Astrocyte (in vitro differentiated cells and primary cell): ENCODE measurements at regions not wholly inside any gene's neighbourhood (a gene's known extent, or its start where the extent isn't known, plus 50 kb on each side); places are given as distances from the start of the nearest gene placed in this dataset.
A peak's percentile ranks its signal among the peaks of the same experiment; 100 is the strongest.

Experiments used
- DNase-seq: peaks from one replicate; pipeline ENCODE4 v3.0.0-alpha.2; 2010; ENCODE audit warnings: low read depth
- FAIRE-seq: peaks from 2 replicates; lab custom pipeline; 2011; peaks lifted over from hg19 to GRCh38; lab: Jason Lieb, UNC
- H2AFZ ChIP-seq: 2 replicates; pipeline ENCODE4 v1.6.0; 2012; ENCODE audit warnings: low read depth, low read length, inconsistent platforms
- H3K27ac ChIP-seq: 2 replicates; pipeline ENCODE4 v1.5.1; 2011; ENCODE audit warnings: low read depth, low read length, inconsistent platforms
- H3K27me3 ChIP-seq: 2 replicates; pipeline ENCODE4 v1.6.0; 2011; ENCODE audit warnings: low read length, inconsistent platforms; ENCODE audit not compliant: insufficient read depth
- H3K36me3 ChIP-seq: 2 replicates; pipeline ENCODE4 v1.5.1; 2011; ENCODE audit warnings: low read length, inconsistent platforms; ENCODE audit not compliant: insufficient read depth
- H3K4me1 ChIP-seq: 2 replicates; pipeline ENCODE4 v1.5.1; 2011; ENCODE audit warnings: low read length, inconsistent platforms; ENCODE audit not compliant: insufficient read depth
- H3K4me2 ChIP-seq: 2 replicates; pipeline ENCODE4 v1.6.0; 2012; ENCODE audit warnings: low read length, inconsistent platforms
- H3K4me3 ChIP-seq: 2 replicates; pipeline ENCODE4 v1.5.1; 2011; ENCODE audit warnings: low read depth, mild to moderate bottlenecking, low read length, inconsistent platforms; ENCODE audit not compliant: insufficient read depth
- H3K79me2 ChIP-seq: 2 replicates; pipeline ENCODE4 v1.6.0; 2012; ENCODE audit warnings: mild to moderate bottlenecking, low read length, inconsistent platforms; ENCODE audit not compliant: insufficient read depth
- H3K9ac ChIP-seq: 2 replicates; pipeline ENCODE4 v1.6.0; 2012; ENCODE audit warnings: mild to moderate bottlenecking, low read length, inconsistent platforms
- H3K9me3 ChIP-seq: 2 replicates; pipeline ENCODE4 v1.5.1; 2012; ENCODE audit warnings: low read depth, mild to moderate bottlenecking, low read length, inconsistent platforms; ENCODE audit not compliant: insufficient read depth
- H4K20me1 ChIP-seq: 2 replicates; pipeline ENCODE4 v1.6.0; 2012; ENCODE audit warnings: low read length, inconsistent platforms; ENCODE audit not compliant: insufficient read depth
- H3K27ac Mint-ChIP-seq: one replicate; pipeline ENCODE4 v1.8.0; 2021; ENCODE audit warnings: mild to moderate bottlenecking, mixed read lengths; ENCODE audit not compliant: unreplicated experiment
- H3K27me3 Mint-ChIP-seq: one replicate; pipeline ENCODE4 v1.8.0; 2021; ENCODE audit warnings: low read depth, mixed read lengths; ENCODE audit not compliant: unreplicated experiment
- H3K36me3 Mint-ChIP-seq: one replicate; pipeline ENCODE4 v1.8.0; 2021; ENCODE audit warnings: low read depth, mixed read lengths; ENCODE audit not compliant: unreplicated experiment
- H3K4me1 Mint-ChIP-seq: one replicate; pipeline ENCODE4 v1.8.0; 2021; ENCODE audit warnings: low read depth, mixed read lengths; ENCODE audit not compliant: unreplicated experiment
- H3K4me3 Mint-ChIP-seq: one replicate; pipeline ENCODE4 v1.8.0; 2021; ENCODE audit warnings: mild to moderate bottlenecking, moderate library complexity, mixed read lengths; ENCODE audit not compliant: unreplicated experiment
- H3K9me3 Mint-ChIP-seq: one replicate; pipeline ENCODE4 v1.8.0; 2021; ENCODE audit warnings: mild to moderate bottlenecking, mixed read lengths; ENCODE audit not compliant: unreplicated experiment
- EZH2 ChIP-seq: IDR thresholded peaks from 2 replicates; pipeline ENCODE4 v1.6.1; 2012; ENCODE audit warnings: mild to moderate bottlenecking, low read length, inconsistent platforms; ENCODE audit not compliant: insufficient read depth
- TF ChIP-seq, protein P1 (sequence below): IDR thresholded peaks from 2 replicates; pipeline ENCODE4 v1.5.1; 2011; ENCODE audit warnings: low read depth, mild to moderate bottlenecking, inconsistent platforms, low read length, moderate library complexity; ENCODE audit not compliant: insufficient read depth

DNA sequence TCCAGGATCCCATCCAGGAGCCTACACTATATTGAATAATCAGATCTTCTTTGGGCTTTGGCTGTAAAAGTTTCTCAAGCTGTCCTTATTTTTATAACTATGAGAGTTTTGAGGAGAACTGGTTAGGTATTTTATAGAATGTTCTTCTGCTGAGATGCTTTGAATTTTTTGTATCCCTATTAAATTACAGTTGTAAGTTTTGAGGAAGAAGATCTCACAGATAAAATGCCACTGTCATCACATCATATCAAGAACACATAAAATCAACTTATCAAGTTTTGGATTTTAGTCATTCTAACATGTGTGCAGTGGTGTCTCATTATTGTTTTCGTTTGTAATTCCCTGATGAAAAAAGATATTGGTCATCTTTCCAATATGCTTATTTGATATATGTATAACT is 260.2 kb upstream of the COL3A1 start:
- FAIRE-seq (peak; percentile 32), DNase-seq (no peak)
- H3K27ac Mint-ChIP-seq, result no peak overlapping the region
- Histone ChIP-seq H2AFZ (no peak overlapping the region), H3K27me3 (no peaks in the 10 kb centered on the region), H3K79me2 (no peaks in the 10 kb centered on the region), H3K9ac (no peak overlapping the region), H3K36me3 (no peaks in the 10 kb centered on the region), H4K20me1 (no peaks in the 10 kb centered on the region), H3K4me3 (no peak overlapping the region), H3K4me1 (no peaks in the 10 kb centered on the region), H3K4me2 (no peak overlapping the region), H3K27ac (no peak overlapping the region), H3K9me3 (no peaks in the 10 kb centered on the region)
- H3K36me3 Mint-ChIP-seq, result no peaks in the 10 kb centered on the region
- H3K9me3 Mint-ChIP-seq, result peaks cover 8% of the 10 kb centered on the region
- no peak overlapping the region for H3K4me3 Mint-ChIP-seq
- H3K27me3 Mint-ChIP-seq, result no peaks in the 10 kb centered on the region
- no peaks in the 10 kb centered on the region for H3K4me1 Mint-ChIP-seq
- TF ChIP-seq EZH2, result no peak
- TF ChIP-seq, protein P1, sequence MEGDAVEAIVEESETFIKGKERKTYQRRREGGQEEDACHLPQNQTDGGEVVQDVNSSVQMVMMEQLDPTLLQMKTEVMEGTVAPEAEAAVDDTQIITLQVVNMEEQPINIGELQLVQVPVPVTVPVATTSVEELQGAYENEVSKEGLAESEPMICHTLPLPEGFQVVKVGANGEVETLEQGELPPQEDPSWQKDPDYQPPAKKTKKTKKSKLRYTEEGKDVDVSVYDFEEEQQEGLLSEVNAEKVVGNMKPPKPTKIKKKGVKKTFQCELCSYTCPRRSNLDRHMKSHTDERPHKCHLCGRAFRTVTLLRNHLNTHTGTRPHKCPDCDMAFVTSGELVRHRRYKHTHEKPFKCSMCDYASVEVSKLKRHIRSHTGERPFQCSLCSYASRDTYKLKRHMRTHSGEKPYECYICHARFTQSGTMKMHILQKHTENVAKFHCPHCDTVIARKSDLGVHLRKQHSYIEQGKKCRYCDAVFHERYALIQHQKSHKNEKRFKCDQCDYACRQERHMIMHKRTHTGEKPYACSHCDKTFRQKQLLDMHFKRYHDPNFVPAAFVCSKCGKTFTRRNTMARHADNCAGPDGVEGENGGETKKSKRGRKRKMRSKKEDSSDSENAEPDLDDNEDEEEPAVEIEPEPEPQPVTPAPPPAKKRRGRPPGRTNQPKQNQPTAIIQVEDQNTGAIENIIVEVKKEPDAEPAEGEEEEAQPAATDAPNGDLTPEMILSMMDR, result no peak

DNA sequence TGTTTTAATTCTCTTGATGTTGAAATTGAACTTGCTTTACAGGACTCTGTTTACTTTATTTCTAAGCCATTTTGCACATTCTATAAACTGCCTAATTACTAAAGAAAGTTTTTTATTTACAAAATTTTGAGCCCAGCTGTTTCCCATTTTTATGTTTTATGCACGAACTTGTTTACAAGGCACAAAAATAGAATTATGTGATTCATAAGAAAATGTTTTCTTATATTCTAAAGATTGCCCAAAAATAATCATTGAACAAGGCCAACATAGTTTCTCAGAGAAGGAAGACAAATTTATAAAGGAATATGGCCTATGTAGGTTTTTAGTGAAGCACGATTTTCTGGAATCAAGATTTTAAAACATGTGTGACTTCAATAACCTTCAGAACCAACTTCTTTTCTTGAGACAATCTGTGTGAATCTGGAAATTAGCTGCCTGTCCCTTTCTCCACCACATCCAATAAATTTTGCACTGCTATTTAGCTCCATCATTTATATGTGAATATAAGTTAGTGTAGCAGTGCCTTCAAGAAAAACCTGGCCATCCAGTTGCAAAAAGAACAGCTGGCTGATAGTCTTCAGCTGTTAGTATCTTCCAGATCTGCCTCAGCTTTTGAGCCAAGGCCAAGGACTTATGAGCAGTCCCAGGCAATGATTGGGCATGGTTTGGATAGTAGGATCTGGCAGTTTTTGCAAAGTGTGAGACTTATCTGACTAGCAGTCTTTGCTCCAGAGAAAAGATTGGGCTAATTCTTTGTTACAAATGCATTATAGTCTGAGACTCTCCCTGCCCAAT is 253.2 kb upstream of the COL3A1 start:
- TF ChIP-seq, protein P1, result no peak
- no peak for TF ChIP-seq EZH2
- Histone ChIP-seq H3K27me3 (no peaks in the 10 kb centered on the region), H3K4me2 (no peak overlapping the region), H3K4me3 (no peak overlapping the region), H3K9me3 (no peaks in the 10 kb centered on the region), H3K4me1 (no peaks in the 10 kb centered on the region), H2AFZ (no peak overlapping the region), H3K27ac (no peak overlapping the region), H3K79me2 (no peaks in the 10 kb centered on the region), H4K20me1 (no peaks in the 10 kb centered on the region), H3K36me3 (no peaks in the 10 kb centered on the region), H3K9ac (no peak overlapping the region)
- no peak overlapping the region for H3K4me3 Mint-ChIP-seq
- H3K9me3 Mint-ChIP-seq, result no peaks in the 10 kb centered on the region
- no peaks in the 10 kb centered on the region for H3K27me3 Mint-ChIP-seq
- no peaks in the 10 kb centered on the region for H3K36me3 Mint-ChIP-seq
- H3K27ac Mint-ChIP-seq, result no peak overlapping the region
- peaks cover 7% of the 10 kb centered on the region for H3K4me1 Mint-ChIP-seq
- DNase-seq (no peak), FAIRE-seq (no peak)

DNA sequence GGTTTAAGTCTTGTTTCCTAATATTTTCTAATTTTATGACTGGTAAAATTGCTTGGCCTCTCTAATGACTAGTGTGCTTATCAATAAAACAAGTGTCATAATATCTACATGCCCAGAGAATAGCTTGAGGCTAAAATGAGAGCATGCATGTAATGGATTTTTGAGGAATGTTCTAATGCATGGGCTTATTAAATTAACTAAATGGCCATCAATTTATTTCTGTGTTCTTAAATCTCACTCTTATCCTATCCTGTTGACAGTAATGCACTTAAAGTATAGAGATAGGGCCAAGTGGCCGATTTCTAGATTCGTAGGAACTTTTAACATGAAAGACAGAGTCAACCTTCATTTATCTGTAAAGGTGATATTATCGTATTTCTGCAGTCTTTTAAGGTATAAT is 252.4 kb upstream of the COL3A1 start:
- FAIRE-seq, result no peak
- no peak for DNase-seq
- Mint-ChIP-seq H3K27ac (no peak overlapping the region), H3K36me3 (no peaks in the 10 kb centered on the region), H3K4me3 (no peak overlapping the region), H3K4me1 (peaks cover 14% of the 10 kb centered on the region), H3K9me3 (no peaks in the 10 kb centered on the region), H3K27me3 (no peaks in the 10 kb centered on the region)
- Histone ChIP-seq H3K4me3 (no peak overlapping the region), H3K27ac (no peak overlapping the region), H3K9me3 (no peaks in the 10 kb centered on the region), H4K20me1 (no peaks in the 10 kb centered on the region), H3K79me2 (no peaks in the 10 kb centered on the region), H3K4me2 (no peak overlapping the region), H3K9ac (no peak overlapping the region), H2AFZ (no peak overlapping the region), H3K4me1 (no peaks in the 10 kb centered on the region), H3K36me3 (no peaks in the 10 kb centered on the region), H3K27me3 (no peaks in the 10 kb centered on the region)
- TF ChIP-seq EZH2, result no peak
- TF ChIP-seq, protein P1, result no peak
